ENCODE measurements at regions not wholly inside any gene's neighbourhood (a gene's known extent, or its start where the extent isn't known, plus 50 kb on each side); places are given as distances from the start of the nearest gene placed in this dataset.
"Not testable (repeated sequence)": the region's sequence is repeated elsewhere in the genome, so short reads cannot be mapped to it uniquely, and the experiment has no call there.

GRCh38 chr1:233828480-233828879 is 76.0 kb upstream of the SLC35F3 start:
- intact Hi-C loops (cut with micrococcal nuclease; ENCODE audit: unreplicated experiment): no loop called here
- no peak for TF ChIP-seq CTCF (IDR thresholded peaks at IDR 0.05; ENCODE audit: unreplicated experiment)
- no peak for DNase-seq
- peaks cover 22% of the 10 kb centered on the region for H3K27me3 Mint-ChIP-seq (ENCODE audit: unreplicated experiment)
- BruUV-seq (replicated peaks): no TSS peak
- H3K4me3 Mint-ChIP-seq (ENCODE audit: low read depth, unreplicated experiment): no peak overlapping the region
- no peaks in the 10 kb centered on the region for H3K36me3 Mint-ChIP-seq (ENCODE audit: insufficient read depth, unreplicated experiment)
- peaks cover 7% of the 10 kb centered on the region for H3K9me3 Mint-ChIP-seq (ENCODE audit: low read depth, unreplicated experiment)
- CTCF ChIA-PET: no interaction called here
- no peaks in the 10 kb centered on the region for H3K4me1 Mint-ChIP-seq (ENCODE audit: low read depth, unreplicated experiment)
- H3K27ac Mint-ChIP-seq (ENCODE audit: unreplicated experiment): no peak overlapping the region

DNA sequence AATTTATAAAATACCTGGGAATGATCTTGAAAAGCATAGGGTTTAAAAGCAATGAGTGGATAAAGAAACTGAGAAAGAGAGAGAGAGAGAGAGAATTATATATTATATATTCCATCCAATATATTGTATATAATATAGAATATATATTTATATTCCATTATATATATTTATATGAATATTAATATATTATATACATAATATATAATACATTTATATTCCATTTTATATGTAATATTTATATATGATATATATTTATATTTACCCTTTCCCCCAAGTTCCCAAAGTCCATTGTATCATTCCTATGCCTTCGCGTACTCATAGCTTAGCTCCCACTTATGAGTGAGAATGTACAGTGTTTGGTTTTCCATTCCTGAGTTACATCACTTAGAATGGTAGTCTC is 69.9 kb upstream of the SLC35F3 start:
- Mint-ChIP-seq H3K4me1 (ENCODE audit: low read depth, unreplicated experiment) (no peaks in the 10 kb centered on the region), H3K4me3 (ENCODE audit: low read depth, unreplicated experiment) (no peak overlapping the region), H3K9me3 (ENCODE audit: low read depth, unreplicated experiment) (no peaks in the 10 kb centered on the region), H3K27me3 (ENCODE audit: unreplicated experiment) (no peaks in the 10 kb centered on the region), H3K27ac (ENCODE audit: unreplicated experiment) (no peak overlapping the region), H3K36me3 (ENCODE audit: insufficient read depth, unreplicated experiment) (no peaks in the 10 kb centered on the region)
- intact Hi-C loops (cut with micrococcal nuclease; ENCODE audit: unreplicated experiment): no loop called here
- CTCF ChIA-PET: no interaction called here
- TF ChIP-seq CTCF (IDR thresholded peaks at IDR 0.05; ENCODE audit: unreplicated experiment): no peak
- BruUV-seq (replicated peaks): no TSS peak
- DNase-seq: no peak

DNA sequence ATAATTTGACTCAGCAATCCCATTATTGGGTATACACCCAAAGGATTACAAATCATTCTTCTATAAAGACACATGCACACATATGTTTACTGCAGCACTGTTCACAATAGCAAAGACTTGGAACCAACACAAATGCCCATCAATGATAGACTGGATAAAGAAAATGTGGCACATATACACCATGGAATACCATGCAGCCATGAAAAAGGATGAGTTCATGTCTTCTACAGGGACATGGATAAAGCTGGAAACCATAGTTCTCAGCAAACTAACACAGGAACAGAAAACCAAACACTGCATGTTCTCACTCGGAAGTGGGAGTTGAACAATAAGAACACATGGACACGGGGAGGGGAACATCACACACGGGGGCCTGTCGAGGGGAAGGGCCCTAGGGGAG is 66.3 kb upstream of the SLC35F3 start:
- H3K4me1 Mint-ChIP-seq (ENCODE audit: low read depth, unreplicated experiment); CTCF ChIA-PET; DNase-seq; H3K27me3 Mint-ChIP-seq (ENCODE audit: unreplicated experiment); BruUV-seq (replicated peaks); H3K4me3 Mint-ChIP-seq (ENCODE audit: low read depth, unreplicated experiment); intact Hi-C loops (cut with micrococcal nuclease; ENCODE audit: unreplicated experiment); H3K36me3 Mint-ChIP-seq (ENCODE audit: insufficient read depth, unreplicated experiment); H3K9me3 Mint-ChIP-seq (ENCODE audit: low read depth, unreplicated experiment); H3K27ac Mint-ChIP-seq (ENCODE audit: unreplicated experiment): not testable (repeated sequence)

GRCh38 chr1:233843525-233844204 is 60.8 kb upstream of the SLC35F3 start:
- Mint-ChIP-seq H3K4me3 (ENCODE audit: low read depth, unreplicated experiment) (no peak overlapping the region), H3K27me3 (ENCODE audit: unreplicated experiment) (no peaks in the 10 kb centered on the region), H3K27ac (ENCODE audit: unreplicated experiment) (no peak overlapping the region), H3K4me1 (ENCODE audit: low read depth, unreplicated experiment) (no peaks in the 10 kb centered on the region), H3K36me3 (ENCODE audit: insufficient read depth, unreplicated experiment) (no peaks in the 10 kb centered on the region), H3K9me3 (ENCODE audit: low read depth, unreplicated experiment) (no peaks in the 10 kb centered on the region)
- intact Hi-C loops (cut with micrococcal nuclease; ENCODE audit: unreplicated experiment): no loop called here
- TF ChIP-seq CTCF (IDR thresholded peaks at IDR 0.05; ENCODE audit: unreplicated experiment): no peak
- BruUV-seq (replicated peaks): no TSS peak
- CTCF ChIA-PET: no interaction called here
- DNase-seq: no peak

GRCh38 chr1:233844275-233844674 is 60.2 kb upstream of the SLC35F3 start:
- DNase-seq: no peak
- no peak overlapping the region for H3K4me3 Mint-ChIP-seq (ENCODE audit: low read depth, unreplicated experiment)
- CTCF ChIA-PET: no interaction called here
- H3K27ac Mint-ChIP-seq (ENCODE audit: unreplicated experiment): no peak overlapping the region
- no peaks in the 10 kb centered on the region for H3K36me3 Mint-ChIP-seq (ENCODE audit: insufficient read depth, unreplicated experiment)
- no peaks in the 10 kb centered on the region for H3K9me3 Mint-ChIP-seq (ENCODE audit: low read depth, unreplicated experiment)
- H3K27me3 Mint-ChIP-seq (ENCODE audit: unreplicated experiment): no peaks in the 10 kb centered on the region
- no peak for TF ChIP-seq CTCF (IDR thresholded peaks at IDR 0.05; ENCODE audit: unreplicated experiment)
- H3K4me1 Mint-ChIP-seq (ENCODE audit: low read depth, unreplicated experiment): no peaks in the 10 kb centered on the region
- intact Hi-C loops (cut with micrococcal nuclease; ENCODE audit: unreplicated experiment): no loop called here
- BruUV-seq (replicated peaks): no TSS peak

Data from Calu3 (cell line).